ENCODE measurements at regions not wholly inside any gene's neighbourhood (a gene's known extent, or its start where the extent isn't known, plus 50 kb on each side); places are given as distances from the start of the nearest gene placed in this dataset.

DNA sequence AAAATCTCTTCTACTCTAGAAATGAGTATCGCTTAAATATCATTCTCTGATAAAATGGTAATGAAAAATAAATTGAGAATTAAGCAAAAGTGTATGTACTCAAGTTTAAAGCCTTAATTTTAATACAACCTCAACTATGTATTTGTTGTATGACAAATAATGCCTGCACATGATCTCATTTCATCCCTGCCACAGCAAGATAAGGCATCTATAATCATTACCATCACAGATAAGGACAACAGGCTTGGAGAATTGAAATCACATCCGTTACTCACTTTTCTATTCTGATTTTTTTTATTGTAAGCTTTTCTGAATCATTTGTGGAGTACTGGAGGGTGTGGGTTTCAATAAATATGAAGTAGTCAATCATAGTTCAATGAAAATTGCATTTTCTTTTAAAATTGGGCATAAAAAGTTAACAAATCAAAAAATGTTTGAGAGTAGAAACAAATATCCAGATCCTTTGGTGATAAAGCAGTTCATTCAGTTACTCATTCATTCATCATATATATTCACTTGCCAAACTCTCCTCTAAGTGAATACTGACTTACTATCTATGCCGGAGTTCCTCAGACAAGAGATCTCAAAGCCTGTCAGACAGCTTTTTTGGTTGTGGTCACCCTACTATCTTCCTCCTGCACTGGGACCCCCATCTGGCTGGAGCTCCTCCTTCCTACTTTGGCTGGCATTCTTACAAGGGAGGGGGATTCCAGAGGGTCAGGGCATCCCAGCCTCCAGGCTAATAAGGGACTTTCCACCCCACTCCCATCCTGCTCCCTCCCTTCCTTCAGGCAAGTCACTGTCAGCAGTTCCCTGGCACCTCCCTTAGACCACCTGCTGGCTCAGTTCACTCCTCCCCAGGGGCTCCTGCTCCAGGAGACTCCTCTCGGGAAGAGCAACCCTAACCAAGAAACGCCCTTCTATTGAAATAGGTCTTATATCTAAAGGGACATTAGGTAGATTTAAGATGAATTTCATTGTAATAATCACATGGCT lies 118.6 kb downstream of the OGFRL1 start:
- no peaks in the 10 kb centered on the region for H3K4me1 ChIP-seq (ENCODE audit: insufficient read depth, low read length)
- H3K4me3 ChIP-seq (ENCODE audit: low read length): no peak overlapping the region
- no peaks in the 10 kb centered on the region for H3K27me3 ChIP-seq (ENCODE audit: insufficient read depth, low read length)
- H3K9me3 ChIP-seq (ENCODE audit: low read depth, low read length): no peaks in the 10 kb centered on the region

DNA sequence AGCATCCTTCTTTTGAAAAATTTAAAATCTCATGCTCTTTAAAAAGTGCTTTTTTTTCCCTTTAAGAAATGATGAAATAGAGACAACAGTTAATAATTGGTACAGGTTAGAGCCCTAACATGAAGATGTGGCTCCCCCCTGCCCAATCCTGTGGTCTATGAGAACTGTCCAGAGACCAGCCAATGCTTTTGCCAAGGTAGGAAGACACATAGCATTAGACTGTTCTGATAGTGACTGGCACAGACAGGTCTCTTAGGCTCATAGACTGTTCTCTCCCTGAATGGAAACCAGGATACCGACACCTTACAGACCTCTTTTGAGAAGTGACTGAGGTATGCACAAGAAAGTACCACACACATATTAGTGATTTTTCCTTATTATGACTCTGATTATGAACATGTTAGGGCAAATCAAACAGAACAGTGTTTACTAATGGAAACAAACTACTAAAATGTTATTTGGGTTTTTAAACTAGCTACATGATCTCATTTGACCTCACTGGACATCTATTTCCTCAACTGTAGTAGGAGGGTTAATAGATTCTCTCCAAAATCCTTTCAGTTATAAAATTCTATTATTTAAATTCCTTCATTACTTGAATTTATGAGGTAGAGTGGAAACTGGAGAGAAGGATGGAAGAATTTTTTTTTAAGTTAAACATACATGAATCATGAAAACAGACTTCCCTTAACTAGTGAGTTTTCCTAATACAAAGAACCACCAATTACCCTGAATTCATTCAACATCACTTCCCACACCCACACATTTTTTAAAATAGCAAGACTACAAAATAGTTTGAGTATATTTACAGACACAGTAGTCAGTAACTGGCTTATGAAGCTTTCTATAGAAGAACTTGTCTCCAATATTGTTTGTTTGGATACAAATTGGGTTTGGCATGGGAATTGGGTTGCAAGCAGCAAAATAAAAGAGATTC lies 120.4 kb downstream of the OGFRL1 start:
- no peak overlapping the region for H3K4me3 ChIP-seq (ENCODE audit: low read length)
- H3K9me3 ChIP-seq (ENCODE audit: low read depth, low read length): no peaks in the 10 kb centered on the region
- H3K4me1 ChIP-seq (ENCODE audit: insufficient read depth, low read length): no peaks in the 10 kb centered on the region
- H3K27me3 ChIP-seq (ENCODE audit: insufficient read depth, low read length): no peaks in the 10 kb centered on the region

DNA sequence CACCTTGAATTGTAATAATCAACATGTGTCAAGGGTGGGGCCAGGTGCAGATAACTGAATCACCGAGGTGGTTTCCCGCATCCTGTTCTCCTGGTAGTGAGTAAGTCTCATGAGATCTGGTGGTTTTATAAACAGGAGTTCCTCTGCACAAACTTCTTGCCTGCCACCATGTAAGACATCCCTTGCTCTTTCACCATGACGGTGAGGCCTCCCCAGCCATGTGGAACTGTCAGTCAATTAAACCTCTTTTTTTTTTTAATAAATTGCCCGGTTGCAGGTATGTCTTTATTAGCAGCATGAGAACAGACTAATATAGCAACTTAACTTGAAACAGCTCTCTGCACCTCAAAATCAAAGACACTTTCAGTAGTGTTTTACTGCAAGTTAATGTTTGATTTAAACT lies 121.6 kb downstream of the OGFRL1 start:
- no peaks in the 10 kb centered on the region for H3K27me3 ChIP-seq (ENCODE audit: insufficient read depth, low read length)
- H3K4me1 ChIP-seq (ENCODE audit: insufficient read depth, low read length): no peaks in the 10 kb centered on the region
- H3K9me3 ChIP-seq (ENCODE audit: low read depth, low read length): no peaks in the 10 kb centered on the region
- H3K4me3 ChIP-seq (ENCODE audit: low read length): no peak overlapping the region

DNA sequence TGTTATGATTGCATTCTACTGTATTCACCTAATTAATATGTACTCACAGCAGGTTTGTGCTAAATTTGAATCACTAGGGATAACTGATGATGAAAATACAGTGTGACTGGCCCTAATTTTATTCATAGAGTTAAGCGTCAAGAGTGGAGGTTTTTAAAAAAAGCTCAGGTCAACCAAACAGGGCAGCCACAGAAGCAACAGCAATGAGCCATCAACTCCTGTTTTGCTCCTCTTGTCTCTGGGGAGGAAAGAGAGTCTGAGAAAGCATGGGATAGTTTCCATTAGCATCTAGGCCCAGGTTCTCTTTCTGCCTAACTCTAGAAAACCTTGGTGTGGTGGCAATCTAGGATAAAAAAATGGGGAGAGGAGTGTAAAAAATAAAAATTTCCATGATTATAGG lies 122.1 kb downstream of the OGFRL1 start:
- Histone ChIP-seq H3K9me3 (ENCODE audit: low read depth, low read length) (no peaks in the 10 kb centered on the region), H3K27me3 (ENCODE audit: insufficient read depth, low read length) (no peaks in the 10 kb centered on the region), H3K4me1 (ENCODE audit: insufficient read depth, low read length) (no peaks in the 10 kb centered on the region), H3K4me3 (ENCODE audit: low read length) (no peak overlapping the region)

DNA sequence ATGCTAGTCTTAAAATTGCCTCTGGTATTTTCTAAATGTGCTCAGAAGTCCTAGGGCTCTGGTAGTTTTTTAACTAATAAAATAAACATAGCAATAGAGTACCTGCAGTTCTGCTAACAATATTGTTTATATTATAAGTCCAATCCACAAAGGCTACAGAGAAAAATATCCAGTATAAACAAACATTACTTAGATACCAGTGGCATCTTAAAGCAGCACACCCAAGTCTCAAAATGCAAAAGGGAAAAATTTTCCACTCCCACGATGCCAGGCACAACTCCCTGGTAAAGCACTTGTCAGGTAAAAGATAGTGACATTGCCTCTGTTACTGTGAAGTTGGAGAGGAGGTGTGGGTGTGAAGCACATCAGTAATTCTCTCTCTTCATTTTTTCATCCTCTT lies 123.3 kb downstream of the OGFRL1 start:
- no peak overlapping the region for H3K4me3 ChIP-seq (ENCODE audit: low read length)
- no peaks in the 10 kb centered on the region for H3K27me3 ChIP-seq (ENCODE audit: insufficient read depth, low read length)
- no peaks in the 10 kb centered on the region for H3K9me3 ChIP-seq (ENCODE audit: low read depth, low read length)
- H3K4me1 ChIP-seq (ENCODE audit: insufficient read depth, low read length): no peaks in the 10 kb centered on the region

DNA sequence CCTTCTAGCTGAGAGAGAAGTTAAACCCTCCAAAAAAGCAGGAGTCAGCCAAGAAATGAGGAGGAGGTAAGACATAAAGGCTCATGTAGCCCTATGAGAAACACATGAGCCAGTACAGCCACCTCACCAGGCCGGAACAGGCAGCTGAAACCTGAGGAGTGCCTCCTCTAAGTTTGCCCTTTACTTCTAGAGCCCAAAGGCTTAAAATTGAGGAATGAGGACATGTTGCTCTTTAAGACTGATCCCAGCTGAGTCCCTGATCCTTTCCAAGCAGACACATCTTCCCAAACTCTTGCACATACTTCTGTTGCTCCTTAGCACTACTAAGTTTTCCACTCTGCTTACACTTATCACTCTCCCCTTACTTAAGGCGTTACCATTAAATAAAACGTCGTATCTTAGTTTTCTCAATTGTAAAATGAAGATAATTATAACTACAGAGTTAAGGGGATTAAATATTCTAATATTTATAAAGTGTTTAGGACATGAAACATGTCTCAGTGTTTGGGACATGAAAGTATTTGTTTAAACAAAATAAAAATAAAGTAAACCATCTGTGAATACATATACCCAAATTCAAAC lies 124.0 kb downstream of the OGFRL1 start:
- no peaks in the 10 kb centered on the region for H3K9me3 ChIP-seq (ENCODE audit: low read depth, low read length)
- peaks cover 7% of the 10 kb centered on the region for H3K27me3 ChIP-seq (ENCODE audit: insufficient read depth, low read length)
- no peaks in the 10 kb centered on the region for H3K4me1 ChIP-seq (ENCODE audit: insufficient read depth, low read length)
- H3K4me3 ChIP-seq (ENCODE audit: low read length): no peak overlapping the region

DNA sequence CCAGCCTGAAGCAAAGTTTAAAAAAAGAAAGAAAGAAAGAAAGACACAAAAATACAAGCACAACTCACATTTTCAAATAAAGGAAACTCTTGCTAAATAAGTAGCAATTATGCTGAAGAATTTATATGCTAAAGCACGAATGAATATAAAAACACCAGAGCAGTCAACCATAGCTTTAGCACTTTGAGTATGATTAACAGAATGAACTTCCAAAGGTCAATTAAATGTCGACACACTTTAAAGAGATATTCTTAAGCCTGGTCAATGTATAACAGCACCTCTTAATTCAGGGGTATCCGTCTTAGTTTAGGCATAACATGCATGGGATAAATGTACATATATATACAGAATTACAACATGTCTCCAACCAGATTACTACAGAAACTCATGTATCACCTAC lies 125.9 kb downstream of the OGFRL1 start:
- no peaks in the 10 kb centered on the region for H3K9me3 ChIP-seq (ENCODE audit: low read depth, low read length)
- peaks cover 24% of the 10 kb centered on the region for H3K27me3 ChIP-seq (ENCODE audit: insufficient read depth, low read length)
- no peaks in the 10 kb centered on the region for H3K4me1 ChIP-seq (ENCODE audit: insufficient read depth, low read length)
- no peak overlapping the region for H3K4me3 ChIP-seq (ENCODE audit: low read length)

DNA sequence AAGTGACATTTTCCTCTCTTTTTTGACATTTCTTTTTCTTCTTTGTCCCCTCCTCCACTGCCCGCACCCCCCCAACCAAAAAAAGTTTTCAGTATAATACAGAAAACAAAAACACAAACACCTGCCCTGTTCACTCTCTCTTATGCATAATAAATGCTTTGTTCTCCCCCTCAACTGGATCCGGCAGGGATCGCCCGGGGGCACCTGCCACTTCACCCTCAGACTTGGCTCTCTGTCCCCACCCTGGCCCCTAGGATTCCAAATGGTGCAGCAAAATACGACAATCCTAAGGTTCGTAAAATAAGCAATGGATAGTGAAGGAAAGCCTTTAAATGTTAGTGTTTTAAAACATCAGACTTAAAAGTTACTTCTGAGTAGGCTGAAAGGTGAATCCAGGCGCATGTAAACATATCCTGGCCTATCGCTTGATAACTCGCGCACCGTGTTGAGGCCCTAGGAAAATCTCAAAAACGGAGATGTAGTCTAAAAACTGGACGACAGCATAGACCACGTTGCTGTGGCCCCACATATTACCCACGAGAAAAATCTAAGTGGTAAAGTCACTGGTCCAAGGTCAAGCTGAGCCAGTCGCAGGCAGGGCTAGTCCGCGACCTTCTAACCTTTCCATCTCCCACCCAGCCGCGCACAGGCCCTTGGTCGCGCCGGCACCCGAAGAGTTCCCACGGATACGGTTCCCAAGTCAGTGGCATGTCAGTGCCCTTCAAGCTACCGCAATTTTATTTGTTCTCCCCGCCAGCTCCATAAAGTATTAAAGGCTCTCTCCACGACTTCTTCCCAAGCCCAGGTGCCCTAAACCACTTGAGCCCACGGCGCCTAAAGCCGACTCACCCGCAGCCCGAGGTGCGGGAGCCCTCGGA lies 130.8 kb downstream of the OGFRL1 start:
- H3K4me3 ChIP-seq (ENCODE audit: low read length): no peak overlapping the region
- peaks cover 7% of the 10 kb centered on the region for H3K4me1 ChIP-seq (ENCODE audit: insufficient read depth, low read length)
- peaks cover 74% of the 10 kb centered on the region for H3K27me3 ChIP-seq (ENCODE audit: insufficient read depth, low read length)
- H3K9me3 ChIP-seq (ENCODE audit: low read depth, low read length): no peaks in the 10 kb centered on the region

DNA sequence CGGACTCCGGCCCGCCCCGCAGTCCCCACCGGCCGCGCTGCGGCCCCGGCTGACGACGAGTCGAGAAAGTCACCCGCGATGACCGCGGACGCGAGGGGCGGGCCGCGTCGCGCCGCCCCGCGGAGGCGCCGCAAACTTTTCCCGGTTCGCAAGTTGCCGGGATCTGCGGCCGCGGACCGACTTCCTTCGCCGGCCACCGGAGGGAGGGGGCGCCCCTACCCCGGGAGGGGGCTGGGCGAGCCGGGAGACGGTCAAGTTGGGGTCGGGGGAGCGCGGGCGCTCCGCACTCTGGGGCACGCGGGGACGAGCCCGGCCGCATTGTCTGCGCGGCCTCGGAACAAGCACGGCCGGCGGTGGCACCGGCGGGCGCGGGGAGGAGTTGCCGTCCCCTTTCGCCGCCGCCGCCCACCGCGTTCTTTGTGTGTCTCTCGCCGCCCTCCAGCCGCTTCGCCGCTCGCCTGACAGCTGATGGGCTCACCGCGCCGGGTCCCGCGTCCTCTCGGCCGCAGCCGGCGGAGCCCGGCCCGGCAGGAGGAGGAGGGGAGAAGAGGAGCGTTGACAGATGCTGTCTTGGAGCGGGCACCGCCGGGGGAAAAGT lies 131.6 kb downstream of the OGFRL1 start:
- Histone ChIP-seq H3K4me1 (ENCODE audit: insufficient read depth, low read length) (peaks cover 7% of the 10 kb centered on the region), H3K4me3 (ENCODE audit: low read length) (peak overlapping the region; percentile 32), H3K27me3 (ENCODE audit: insufficient read depth, low read length) (peaks cover 79% of the 10 kb centered on the region), H3K9me3 (ENCODE audit: low read depth, low read length) (no peaks in the 10 kb centered on the region)

DNA sequence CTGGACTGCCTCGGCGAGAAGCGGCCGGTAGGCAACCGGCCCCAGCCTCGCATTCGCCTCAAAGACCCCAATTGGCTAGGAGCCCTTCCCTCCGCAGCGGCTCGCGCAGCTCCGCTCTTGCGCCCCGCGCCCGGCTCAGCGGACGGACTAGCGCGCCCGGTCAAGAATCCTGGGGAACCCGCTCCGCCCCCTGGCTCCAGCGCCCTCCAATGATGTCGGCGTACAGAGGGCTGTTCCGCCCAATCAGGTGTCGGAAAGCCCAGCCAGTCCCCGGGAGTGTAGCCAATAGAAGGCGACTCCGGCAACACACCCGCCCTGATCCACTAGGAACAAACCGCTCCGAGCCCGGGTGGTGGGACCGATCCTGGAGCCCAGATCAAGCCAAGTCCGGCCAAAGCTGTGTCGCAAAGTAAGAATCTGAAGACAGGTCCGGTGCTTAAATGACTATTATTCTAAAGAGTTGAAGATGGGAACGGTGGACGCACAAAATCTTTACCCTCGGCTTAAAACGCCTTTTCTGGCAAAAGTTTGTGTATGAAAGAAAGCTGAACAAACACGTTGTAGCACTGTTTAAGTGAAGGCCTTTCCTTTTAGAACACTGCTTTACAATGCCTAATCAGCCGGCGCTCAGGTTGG lies 132.2 kb downstream of the OGFRL1 start:
- Histone ChIP-seq H3K4me3 (ENCODE audit: low read length) (peak overlapping the region; percentile 32), H3K4me1 (ENCODE audit: insufficient read depth, low read length) (peaks cover 7% of the 10 kb centered on the region), H3K9me3 (ENCODE audit: low read depth, low read length) (no peaks in the 10 kb centered on the region), H3K27me3 (ENCODE audit: insufficient read depth, low read length) (peaks cover 82% of the 10 kb centered on the region)

DNA sequence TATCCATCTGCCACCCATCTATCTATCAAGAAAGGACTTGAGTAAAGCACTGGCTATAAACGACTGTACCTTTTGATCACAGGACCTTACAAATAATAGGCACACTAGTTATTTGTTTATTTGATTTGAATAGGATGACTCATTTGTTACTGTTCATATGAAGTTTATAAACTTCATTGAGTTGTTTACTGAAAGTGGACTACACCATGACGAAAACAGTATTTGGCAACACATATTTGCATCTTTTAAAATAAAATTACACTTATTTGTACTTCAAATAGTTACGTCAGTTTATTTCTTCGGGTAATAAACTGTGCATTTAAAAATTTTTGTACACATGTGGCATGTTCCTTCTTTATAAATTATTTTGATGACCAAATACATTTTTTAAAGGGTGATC lies 133.0 kb downstream of the OGFRL1 start:
- Histone ChIP-seq H3K4me1 (ENCODE audit: insufficient read depth, low read length) (peaks cover 7% of the 10 kb centered on the region), H3K4me3 (ENCODE audit: low read length) (no peak overlapping the region), H3K9me3 (ENCODE audit: low read depth, low read length) (no peaks in the 10 kb centered on the region), H3K27me3 (ENCODE audit: insufficient read depth, low read length) (peaks cover 88% of the 10 kb centered on the region)

DNA sequence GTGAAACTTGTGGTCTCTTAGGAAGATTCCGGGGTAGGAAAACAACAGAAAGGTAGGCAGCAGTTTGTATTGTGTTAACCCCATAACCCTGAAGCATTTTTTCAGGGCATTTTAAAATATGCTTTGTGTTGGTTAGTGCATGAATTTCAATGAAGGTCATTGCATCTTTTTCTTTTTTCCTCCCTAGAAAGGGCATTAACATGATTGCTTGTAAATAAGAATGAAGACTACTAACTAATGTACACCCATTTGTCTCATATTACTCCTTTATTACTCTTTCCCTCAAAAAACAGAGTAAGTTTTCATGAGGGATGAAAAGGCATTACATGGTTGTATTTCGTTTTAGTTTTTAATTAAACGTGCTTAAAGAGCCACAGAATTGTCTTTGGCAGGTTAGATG lies 141.4 kb downstream of the OGFRL1 start:
- H3K4me1 ChIP-seq (ENCODE audit: insufficient read depth, low read length): no peaks in the 10 kb centered on the region
- no peaks in the 10 kb centered on the region for H3K9me3 ChIP-seq (ENCODE audit: low read depth, low read length)
- no peak overlapping the region for H3K4me3 ChIP-seq (ENCODE audit: low read length)
- H3K27me3 ChIP-seq (ENCODE audit: insufficient read depth, low read length): peaks cover 18% of the 10 kb centered on the region

DNA sequence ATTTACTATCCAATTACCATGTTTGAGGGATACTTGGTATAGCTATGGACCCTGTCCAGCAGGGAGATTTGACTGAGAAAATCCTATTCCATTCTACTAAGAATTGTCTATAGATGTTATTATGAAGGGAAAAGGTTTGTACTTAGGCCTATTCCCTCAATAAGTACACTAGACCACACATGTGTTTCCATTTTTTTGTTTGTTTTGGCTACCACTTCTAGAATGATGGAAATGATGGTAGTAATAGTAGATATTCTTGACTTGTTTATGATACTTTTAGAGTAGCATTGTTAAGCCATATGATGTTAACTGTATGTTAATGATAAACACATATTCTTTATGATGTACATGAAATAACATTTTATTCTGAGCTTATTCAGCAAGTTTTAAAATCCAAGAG lies 144.8 kb downstream of the OGFRL1 start:
- Histone ChIP-seq H3K4me1 (ENCODE audit: insufficient read depth, low read length) (no peaks in the 10 kb centered on the region), H3K4me3 (ENCODE audit: low read length) (no peak overlapping the region), H3K27me3 (ENCODE audit: insufficient read depth, low read length) (peaks cover 14% of the 10 kb centered on the region), H3K9me3 (ENCODE audit: low read depth, low read length) (no peaks in the 10 kb centered on the region)
